RWPE1 (cell line): ENCODE measurements at regions not wholly inside any gene's neighbourhood (a gene's known extent, or its start where the extent isn't known, plus 50 kb on each side); places are given as distances from the start of the nearest gene placed in this dataset.

Experiments used
- CTCF ChIA-PET: fragments of 350-600 bp; sonication (Branson Sonifier 250); formaldehyde crosslinking; extraction: SDS; loops from one replicate; lab custom pipeline; 2021; lab: Yijun Ruan, JAX
- POLR2A ChIA-PET: fragments of 400-600 bp; formaldehyde crosslinking; extraction: SDS; loops from one replicate; lab custom pipeline; 2020; ENCODE audit warnings: antibody characterized with exemption; ENCODE audit not compliant: low non-redundant PET; lab: Yijun Ruan, JAX
- DNase-seq: peaks from one replicate; pipeline ENCODE4 v3.0.0; 2012; ENCODE audit warnings: low spot score
- H3K27ac ChIP-seq: fragments of 450-650 bp; 2 replicates; pipeline ENCODE4 v1.5.1; 2017
- CTCF ChIP-seq: fragments of 450-650 bp; conservative IDR thresholded peaks from 2 replicates; pipeline ENCODE4 v1.5.1; 2017; ENCODE audit warnings: low read depth, mild to moderate bottlenecking

DNA sequence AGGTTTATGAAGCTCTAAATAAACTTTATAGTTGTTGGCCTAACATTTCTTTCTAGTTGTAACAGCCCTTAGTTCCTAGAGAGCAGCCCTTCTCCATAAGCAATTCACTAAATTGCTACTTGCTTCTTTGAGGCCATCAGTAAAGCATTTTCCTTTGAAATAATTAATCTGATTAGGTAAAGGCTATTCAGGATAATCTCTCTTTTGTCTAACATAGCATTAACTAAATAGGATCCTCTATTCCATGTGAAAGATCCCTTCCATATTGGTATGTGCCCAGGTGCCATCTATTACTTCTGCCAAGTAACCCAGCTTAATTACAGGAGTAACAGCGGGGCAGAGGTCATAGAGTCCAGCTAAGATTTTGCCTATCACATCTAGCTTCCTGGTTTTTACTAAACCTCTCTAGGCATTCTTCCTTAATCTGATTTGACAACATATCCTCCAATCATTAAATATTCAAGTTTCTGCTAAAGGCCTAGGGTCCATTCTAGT, 1408.0 kb downstream of the PCDH18 start:
- ChIA-PET POLR2A (no interaction called here), CTCF (interaction anchor here (0.7 kb wide), 2 partner anchors 11 to 122 kb away, joined by 3 to 4 read pairs; no protein-coding TSS in a partner anchor)
- no peak for TF ChIP-seq CTCF
- DNase-seq, result no peak
- no peak overlapping the region for H3K27ac ChIP-seq

DNA sequence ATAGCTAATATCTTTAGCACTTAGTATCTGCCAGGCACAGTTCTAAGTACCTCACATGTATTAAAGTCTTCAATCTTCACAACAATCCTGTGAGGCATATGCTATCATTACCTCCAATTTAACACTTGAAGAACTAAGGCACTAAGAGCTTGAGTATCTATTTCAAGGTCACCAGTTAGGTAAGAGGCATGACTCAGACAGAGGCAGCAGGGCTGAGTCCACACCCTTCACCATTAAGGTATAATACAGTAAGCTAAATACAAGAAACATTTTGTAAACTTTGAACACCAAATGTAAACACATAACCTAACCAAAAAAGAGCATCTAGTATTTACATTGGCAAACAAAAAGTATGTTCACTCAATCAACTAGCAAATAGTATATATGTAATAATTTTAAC, 1410.9 kb downstream of the PCDH18 start:
- ChIA-PET CTCF (interaction anchor here (0.6 kb wide), 1 partner anchor 248 kb away, joined by 7 read pairs; no protein-coding TSS in a partner anchor), POLR2A (no interaction called here)
- TF ChIP-seq CTCF, result no peak
- peak; percentile 1 for DNase-seq
- no peak overlapping the region for H3K27ac ChIP-seq

DNA sequence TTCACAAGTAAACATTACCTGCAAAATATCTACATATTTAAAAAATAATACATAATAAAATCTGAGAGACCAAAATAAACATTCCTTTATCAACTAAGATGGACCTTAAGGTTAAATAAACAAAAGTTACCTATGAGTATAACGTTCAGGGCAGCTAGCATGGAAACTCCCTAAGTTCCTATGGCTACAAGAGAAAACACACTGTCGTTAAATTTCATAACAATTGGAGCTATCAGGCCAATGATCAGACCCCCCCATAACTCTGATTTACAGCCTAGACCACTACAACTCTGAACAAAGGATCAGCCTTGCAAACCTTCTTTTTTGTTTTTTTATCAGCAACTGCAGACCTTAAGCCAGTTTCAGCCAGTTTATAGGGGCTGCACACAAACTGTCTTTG, 1418.4 kb downstream of the PCDH18 start:
- no peak for TF ChIP-seq CTCF
- no peak overlapping the region for H3K27ac ChIP-seq
- ChIA-PET POLR2A (no interaction called here), CTCF (no interaction called here)
- no peak for DNase-seq

DNA sequence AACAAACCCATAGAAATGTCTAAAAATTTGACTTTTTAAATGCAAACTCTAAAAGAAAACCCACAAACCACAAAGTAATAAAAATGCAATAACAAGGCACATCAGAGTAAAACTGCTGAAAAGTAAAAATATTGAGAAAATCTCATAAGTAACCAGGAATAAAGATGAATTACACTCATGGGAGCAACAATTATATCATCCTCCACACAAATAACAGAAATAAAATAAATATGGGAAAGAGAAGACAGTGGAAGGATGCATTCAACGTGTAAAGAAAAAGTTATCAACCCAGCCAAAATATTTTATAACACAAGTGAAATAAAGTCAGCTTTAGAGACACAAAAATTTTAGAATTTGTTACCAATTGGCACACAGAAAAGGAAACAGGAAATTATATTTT, 1420.2 kb downstream of the PCDH18 start:
- ChIA-PET POLR2A (no interaction called here), CTCF (interaction anchor here (0.6 kb wide), 1 partner anchor 66 kb away, joined by 9 read pairs; no protein-coding TSS in a partner anchor)
- DNase-seq, result no peak
- no peak overlapping the region for H3K27ac ChIP-seq
- TF ChIP-seq CTCF, result no peak

DNA sequence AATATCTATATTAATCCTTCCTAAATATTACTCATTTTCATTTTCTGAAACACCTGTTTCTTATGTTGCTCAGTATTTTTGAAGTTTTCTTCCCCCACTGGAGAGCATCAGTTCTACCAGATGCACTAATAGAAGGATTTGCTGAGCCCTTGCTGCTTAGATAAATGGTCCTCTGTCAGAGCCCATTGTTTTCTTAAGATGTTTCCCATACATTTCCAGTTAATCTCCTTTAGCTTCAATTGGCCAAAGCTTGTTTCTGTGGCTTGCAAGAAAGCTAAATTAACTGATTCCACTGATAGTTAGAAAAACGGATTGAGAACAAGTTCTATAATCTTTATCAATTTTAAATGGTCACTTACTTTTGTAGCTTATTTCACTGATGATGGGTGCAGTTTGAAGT, 1425.5 kb downstream of the PCDH18 start:
- H3K27ac ChIP-seq, result no peak overlapping the region
- ChIA-PET POLR2A (no interaction called here), CTCF (interaction anchor here (0.6 kb wide), 1 partner anchor 24 kb away, joined by 3 read pairs; no protein-coding TSS in a partner anchor)
- no peak for DNase-seq
- no peak for TF ChIP-seq CTCF

DNA sequence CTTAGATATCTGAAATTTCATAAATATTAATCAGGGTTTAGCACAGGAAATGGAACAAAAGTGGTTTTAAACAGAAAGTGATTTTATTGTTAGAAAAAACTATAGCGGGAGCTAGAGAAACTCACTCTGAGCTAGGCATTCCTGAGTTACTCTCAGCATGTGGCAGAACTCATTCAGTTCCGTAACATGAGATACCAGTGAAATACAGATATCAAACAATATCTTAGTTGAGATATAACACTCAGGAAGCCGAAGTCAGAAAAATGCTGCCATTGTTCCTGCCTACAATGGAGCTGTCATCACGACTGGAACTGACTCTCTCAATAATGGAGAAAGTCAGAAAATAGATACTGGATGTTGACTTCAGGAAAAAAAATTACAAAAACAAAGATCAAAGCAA, 1428.7 kb downstream of the PCDH18 start:
- no peak overlapping the region for H3K27ac ChIP-seq
- POLR2A ChIA-PET, result no interaction called here
- no peak for TF ChIP-seq CTCF
- CTCF ChIA-PET, result no interaction called here
- no peak for DNase-seq
